ENCODE measurements at regions not wholly inside any gene's neighbourhood (a gene's known extent, or its start where the extent isn't known, plus 50 kb on each side); places are given as distances from the start of the nearest gene placed in this dataset.

- DNase-seq (ENCODE audit: low read depth in 2 of 2): no peak
- no peak overlapping the region for H3K4me3 ChIP-seq (replicated peaks in 1 of 2; ENCODE audit: low read depth in 2 of 2, low read length in 2 of 2)
- TF ChIP-seq CTCF (IDR thresholded peaks at IDR 0.05; ENCODE audit: low read depth, low read length): no peak
Observed at GRCh38 chrX:69554321-69554947, 50.3 kb downstream of the NALF2 start.

GRCh38 chrX:69555481-69556041, 51.4 kb downstream of the NALF2 start:
- TF ChIP-seq CTCF (IDR thresholded peaks at IDR 0.05; ENCODE audit: low read depth, low read length): no peak

GRCh38 chrX:69556060-69557011, 52.2 kb downstream of the NALF2 start:
- peak; percentile 48 to 87 for DNase-seq (ENCODE audit: low read depth in 2 of 2)

More at GRCh38 chrX:69555481-69556041, 51.4 kb downstream of the NALF2 start:
- H3K4me3 ChIP-seq (replicated peaks in 1 of 2; ENCODE audit: low read depth in 2 of 2, low read length in 2 of 2): no peak overlapping the region
- peak in 1 of 2 donors; percentile 32 for DNase-seq (ENCODE audit: low read depth in 2 of 2)

GRCh38 chrX:69562904-69563578, 52.9 kb upstream of the EDA start:
- TF ChIP-seq CTCF (IDR thresholded peaks at IDR 0.05; ENCODE audit: low read depth, low read length): no peak
- no peak for DNase-seq (ENCODE audit: low read depth in 2 of 2)
- H3K4me3 ChIP-seq (replicated peaks in 1 of 2; ENCODE audit: low read depth in 2 of 2, low read length in 2 of 2): no peak overlapping the region

More at GRCh38 chrX:69556060-69557011, 52.2 kb downstream of the NALF2 start:
- no peak overlapping the region for H3K4me3 ChIP-seq (replicated peaks in 1 of 2; ENCODE audit: low read depth in 2 of 2, low read length in 2 of 2)
- no peak for TF ChIP-seq CTCF (IDR thresholded peaks at IDR 0.05; ENCODE audit: low read depth, low read length)

GRCh38 chrX:69564665-69565064, 51.2 kb upstream of the EDA start:
- no peak for DNase-seq (ENCODE audit: low read depth in 2 of 2)
- no peak for TF ChIP-seq CTCF (IDR thresholded peaks at IDR 0.05; ENCODE audit: low read depth, low read length)
- H3K4me3 ChIP-seq (replicated peaks in 1 of 2; ENCODE audit: low read depth in 2 of 2, low read length in 2 of 2): no peak overlapping the region

GRCh38 chrX:69565247-69565815, 50.6 kb upstream of the EDA start:
- no peak for TF ChIP-seq CTCF (IDR thresholded peaks at IDR 0.05; ENCODE audit: low read depth, low read length)
- DNase-seq (ENCODE audit: low read depth in 2 of 2): peak in 1 of 2 donors; percentile 1
- H3K4me3 ChIP-seq (replicated peaks in 1 of 2; ENCODE audit: low read depth in 2 of 2, low read length in 2 of 2): no peak overlapping the region
